C4-2B (cell line): ENCODE measurements at regions not wholly inside any gene's neighbourhood (a gene's known extent, or its start where the extent isn't known, plus 50 kb on each side); places are given as distances from the start of the nearest gene placed in this dataset.

Experiments
- H3K27ac ChIP-seq: fragments of 450-650 bp; 2 replicates; pipeline ENCODE4 v1.5.1; 2017
- ZFX ChIP-seq: fragments of 450-650 bp; IDR thresholded peaks from 2 replicates; pipeline ENCODE4 v1.6.1; 2017
- TF ChIP-seq, protein P1 (sequence below): fragments of 450-650 bp; conservative IDR thresholded peaks from 2 replicates; pipeline ENCODE4 v1.5.1; 2017; ENCODE audit warnings: mild to moderate bottlenecking

DNA sequence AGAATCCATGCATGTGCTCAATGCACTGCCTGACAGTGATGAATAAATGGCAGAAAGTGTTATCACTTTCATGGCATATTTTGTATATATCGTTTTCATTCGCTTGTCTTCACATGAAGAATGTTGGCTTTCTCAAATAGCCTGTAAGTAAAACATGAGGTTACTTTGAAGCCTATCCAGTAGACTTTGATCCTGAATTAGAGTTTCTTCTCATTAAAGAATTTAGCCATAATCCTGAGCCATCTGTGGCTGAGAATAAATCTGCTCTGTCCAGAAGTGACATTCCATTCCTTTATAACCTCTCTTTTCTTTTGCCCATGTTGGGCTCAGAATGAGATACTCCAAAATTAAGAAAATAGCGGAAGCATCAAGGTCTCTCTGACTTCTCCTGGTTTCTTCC is 1071.7 kb upstream of the TENM4 start:
- H3K27ac ChIP-seq, result no peak overlapping the region
- TF ChIP-seq, protein P1, sequence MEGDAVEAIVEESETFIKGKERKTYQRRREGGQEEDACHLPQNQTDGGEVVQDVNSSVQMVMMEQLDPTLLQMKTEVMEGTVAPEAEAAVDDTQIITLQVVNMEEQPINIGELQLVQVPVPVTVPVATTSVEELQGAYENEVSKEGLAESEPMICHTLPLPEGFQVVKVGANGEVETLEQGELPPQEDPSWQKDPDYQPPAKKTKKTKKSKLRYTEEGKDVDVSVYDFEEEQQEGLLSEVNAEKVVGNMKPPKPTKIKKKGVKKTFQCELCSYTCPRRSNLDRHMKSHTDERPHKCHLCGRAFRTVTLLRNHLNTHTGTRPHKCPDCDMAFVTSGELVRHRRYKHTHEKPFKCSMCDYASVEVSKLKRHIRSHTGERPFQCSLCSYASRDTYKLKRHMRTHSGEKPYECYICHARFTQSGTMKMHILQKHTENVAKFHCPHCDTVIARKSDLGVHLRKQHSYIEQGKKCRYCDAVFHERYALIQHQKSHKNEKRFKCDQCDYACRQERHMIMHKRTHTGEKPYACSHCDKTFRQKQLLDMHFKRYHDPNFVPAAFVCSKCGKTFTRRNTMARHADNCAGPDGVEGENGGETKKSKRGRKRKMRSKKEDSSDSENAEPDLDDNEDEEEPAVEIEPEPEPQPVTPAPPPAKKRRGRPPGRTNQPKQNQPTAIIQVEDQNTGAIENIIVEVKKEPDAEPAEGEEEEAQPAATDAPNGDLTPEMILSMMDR, result no peak
- TF ChIP-seq ZFX, result no peak

DNA sequence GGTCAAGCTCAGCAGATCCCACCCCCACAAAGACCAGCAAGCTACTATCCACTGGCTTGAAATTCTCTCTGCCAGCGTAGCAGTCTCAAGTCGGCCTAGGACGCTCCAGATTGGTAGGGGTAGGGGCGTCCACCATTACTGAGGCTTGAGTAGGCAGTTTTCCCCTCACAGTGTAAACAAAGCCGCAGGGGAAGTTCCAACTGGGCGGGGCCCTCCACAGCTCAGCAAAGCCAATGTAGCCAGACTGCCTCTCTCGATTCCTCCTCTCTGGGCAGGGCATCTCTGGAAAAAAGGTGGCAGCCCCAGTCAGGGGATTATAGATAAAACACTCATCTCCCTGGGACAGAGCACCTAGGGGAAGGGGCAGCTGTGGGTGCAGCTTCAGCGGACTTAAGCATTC is 1064.9 kb upstream of the TENM4 start:
- no peak for TF ChIP-seq ZFX
- TF ChIP-seq, protein P1, result no peak
- H3K27ac ChIP-seq, result no peak overlapping the region

DNA sequence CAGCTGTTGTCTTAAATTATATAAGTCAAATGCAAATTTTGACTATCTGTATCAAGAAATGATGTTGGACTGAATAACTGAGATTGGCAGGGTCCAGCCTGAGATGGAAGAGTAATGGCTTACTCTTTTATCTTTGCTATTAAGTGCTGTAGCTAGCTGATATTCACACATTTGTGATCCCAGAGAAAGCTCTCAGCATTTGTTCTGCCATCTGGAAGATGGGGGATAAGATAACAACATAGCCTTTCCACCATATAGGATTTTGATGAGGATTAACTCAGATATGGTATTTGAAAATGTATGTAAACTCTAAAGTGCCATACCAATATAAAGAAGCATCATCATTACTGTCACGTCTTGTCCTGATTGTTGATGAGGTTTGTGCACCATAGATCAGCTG is 1063.2 kb upstream of the TENM4 start:
- no peak overlapping the region for H3K27ac ChIP-seq
- no peak for TF ChIP-seq ZFX
- TF ChIP-seq, protein P1, result no peak

DNA sequence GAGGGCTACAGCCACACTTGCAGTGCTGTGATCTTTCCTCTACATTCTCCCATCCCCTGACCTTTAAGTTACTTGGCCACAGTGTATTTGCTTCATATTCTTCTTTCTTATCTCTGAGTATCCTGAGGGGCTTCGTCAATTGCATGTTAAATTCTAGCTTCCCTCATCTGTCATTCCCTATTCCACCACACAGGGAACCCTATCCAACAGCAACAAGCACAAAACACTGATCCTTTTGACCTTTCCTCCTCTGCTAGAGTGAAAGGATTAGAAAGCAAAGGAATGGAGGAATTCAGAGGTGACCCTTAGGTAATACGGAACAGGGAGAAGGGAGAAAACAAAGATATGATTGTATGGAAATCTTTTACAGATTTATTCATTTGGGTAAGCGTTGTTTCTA is 1061.7 kb upstream of the TENM4 start:
- H3K27ac ChIP-seq, result no peak overlapping the region
- no peak for TF ChIP-seq ZFX
- TF ChIP-seq, protein P1, result no peak

DNA sequence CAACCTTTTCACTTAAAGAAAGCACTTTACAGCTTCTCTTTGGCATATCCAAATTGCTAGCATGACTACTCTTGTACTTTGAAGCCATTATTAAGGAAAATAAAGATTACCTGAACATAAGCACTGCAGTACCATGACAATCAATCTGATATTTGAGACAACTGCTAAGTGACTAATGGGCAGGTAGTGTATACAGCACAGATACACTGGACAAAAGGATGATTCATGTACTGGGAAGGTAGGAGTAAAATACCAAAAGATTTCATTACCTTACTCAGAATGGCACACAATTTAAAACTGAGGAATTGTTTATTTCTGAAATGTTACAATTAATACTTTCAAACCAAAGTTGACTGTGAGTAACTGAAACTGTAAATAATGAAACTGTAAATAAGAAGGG is 1054.3 kb upstream of the TENM4 start:
- H3K27ac ChIP-seq, result no peak overlapping the region
- no peak for TF ChIP-seq ZFX
- TF ChIP-seq, protein P1, result no peak

DNA sequence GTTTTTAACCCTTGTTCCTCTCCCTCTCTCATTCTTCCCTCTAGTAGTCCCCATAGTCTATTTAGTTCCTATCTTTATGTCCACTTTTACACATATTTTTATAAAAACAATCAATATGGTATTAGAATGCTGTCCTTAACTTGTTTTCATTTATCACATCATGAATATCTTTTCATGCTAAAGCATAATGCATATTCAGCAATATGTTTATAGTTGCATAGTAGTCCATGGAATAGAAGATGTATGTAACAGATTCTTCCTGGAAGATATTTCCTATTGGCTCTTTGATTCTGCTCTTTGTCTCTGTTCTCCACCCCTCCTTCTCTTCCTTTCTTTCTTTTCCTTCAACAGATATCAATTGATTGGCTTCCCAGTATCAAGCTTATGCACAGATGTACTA is 1047.1 kb upstream of the TENM4 start:
- TF ChIP-seq, protein P1, result no peak
- TF ChIP-seq ZFX, result no peak
- H3K27ac ChIP-seq, result no peak overlapping the region

DNA sequence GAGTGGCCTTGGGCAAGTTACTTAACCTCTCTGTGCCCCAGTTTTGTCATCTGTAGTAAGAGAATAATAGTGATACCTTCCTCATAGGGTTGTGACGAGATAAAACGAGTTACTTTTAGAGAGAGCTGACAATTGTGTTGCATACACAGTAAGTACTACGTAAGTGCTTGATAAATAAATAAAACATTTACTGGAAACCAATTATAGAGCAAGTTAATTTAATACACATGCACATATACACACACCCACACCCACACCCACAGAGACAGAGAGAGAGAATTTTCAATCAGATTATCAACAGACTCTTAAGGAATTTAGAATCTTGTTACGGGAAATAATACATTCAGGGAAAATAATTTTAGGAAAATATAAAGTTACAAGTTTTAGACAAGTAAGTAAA is 1045.8 kb upstream of the TENM4 start:
- TF ChIP-seq ZFX, result no peak
- TF ChIP-seq, protein P1, result no peak
- H3K27ac ChIP-seq, result no peak overlapping the region
